HG03095 (cell line): ENCODE measurements at regions not wholly inside any gene's neighbourhood (a gene's known extent, or its start where the extent isn't known, plus 50 kb on each side); places are given as distances from the start of the nearest gene placed in this dataset.

Experiments
- ATAC-seq: cut with Tn5 transposase; IDR thresholded peaks from one replicate; pipeline ENCODE4 v1.9.1; 2021; ENCODE audit warnings: moderate library complexity; ENCODE audit not compliant: unreplicated experiment

DNA sequence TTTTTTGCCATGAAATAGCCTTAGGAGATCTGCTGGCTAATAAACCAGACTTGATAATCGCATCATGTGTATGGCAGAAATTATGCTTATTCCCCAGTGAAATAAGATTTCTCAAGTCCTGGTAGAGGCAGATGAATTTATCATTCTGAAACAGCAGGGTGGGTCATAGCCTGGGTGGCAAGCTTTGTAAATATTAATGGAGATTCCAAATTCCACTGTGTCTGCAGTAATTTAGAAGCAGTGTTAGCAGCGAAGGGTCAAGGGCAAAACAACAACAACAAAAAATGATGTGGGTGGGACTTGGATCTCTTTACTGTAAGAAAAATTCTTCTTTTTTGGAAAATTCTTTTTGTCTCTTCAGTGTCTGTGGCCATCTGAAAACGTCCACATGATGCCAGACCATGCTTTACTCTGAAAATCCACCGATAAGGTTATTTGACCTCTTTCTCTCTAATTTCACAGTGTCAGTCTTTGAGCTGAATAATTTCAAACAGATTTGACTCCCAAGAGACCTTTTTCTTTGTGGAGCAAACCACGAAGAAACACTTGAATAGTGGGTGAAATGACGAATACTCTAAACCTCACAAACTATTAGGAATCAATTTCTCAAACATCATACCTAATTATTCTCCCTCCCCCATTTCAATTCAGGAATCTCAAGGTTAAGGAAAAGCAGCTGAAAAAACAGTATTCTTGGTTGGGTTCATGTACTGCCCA, 106.0 kb upstream of the RPS23 start:
- ATAC-seq: no peak

DNA sequence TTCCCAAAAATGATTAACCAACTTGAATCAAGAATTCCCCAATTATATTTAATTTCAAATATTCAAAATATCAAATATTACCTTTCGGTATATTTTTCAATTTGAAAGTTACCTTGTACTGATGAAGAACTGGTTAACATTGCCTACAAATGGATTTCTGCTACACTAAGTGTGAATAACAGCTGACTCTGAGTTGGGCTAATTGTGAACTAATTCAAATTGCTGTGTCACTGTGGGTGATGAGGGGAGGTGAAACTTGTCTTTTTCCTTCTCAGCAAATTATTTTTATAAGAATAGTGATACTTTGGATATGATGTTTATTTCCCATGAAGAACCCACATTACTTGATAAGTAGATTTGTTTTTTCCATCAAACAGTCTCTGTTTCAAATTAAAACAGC, 103.4 kb upstream of the RPS23 start:
- no peak for ATAC-seq

DNA sequence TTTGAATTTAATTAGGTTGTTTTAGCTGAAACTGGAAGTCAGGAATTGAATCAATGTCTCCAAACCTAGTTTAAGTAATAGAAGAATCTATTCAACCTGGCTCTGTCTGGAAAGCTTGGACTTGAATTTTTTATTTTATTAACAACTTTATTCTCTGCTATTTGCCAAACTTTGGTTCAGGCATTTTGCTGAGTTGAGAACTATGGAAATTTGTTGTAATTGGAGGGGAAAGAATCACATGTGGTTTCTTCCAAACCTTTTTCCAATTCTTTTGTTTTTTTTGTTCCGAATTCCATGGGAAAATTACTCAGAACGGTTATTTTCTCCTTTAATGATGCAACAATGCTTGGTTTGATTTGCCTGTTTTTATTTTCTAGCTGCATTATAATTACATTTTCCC, 98.2 kb upstream of the RPS23 start:
- no peak for ATAC-seq

DNA sequence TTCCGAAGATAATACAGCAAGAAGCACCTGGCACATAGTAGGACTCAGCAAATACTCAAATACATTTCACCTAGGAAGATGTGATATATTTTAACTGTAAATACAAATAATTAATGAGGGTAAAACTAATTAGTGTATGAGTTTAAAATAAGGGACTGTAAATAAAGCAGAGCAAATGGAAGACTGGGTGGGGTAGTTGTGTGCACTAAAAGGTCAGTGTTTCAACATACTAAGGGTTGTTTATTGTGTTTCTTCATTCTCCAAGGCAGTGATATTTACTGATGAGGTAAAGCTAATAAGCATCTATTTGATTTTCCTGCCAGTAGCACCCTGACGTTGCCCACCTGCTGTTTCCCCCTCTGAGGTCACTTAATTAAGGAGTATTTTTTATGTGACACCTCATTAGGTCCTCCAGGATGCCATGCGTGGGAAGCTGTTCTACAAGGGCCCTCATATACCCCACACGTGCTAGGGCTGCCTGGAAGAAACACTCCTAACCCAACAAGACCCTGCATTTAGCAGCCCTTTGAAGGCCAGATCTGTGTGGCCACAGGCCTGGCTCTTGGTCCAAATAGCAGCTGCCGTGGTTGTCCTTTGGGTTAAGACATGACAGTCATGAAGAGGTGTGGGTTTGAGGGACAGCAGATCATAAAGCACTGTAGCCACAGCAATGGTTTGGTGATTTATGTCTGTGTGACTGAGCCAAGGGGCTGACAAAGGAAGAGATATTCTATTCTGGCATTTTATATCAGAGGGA, 97.5 kb upstream of the RPS23 start:
- no peak for ATAC-seq

DNA sequence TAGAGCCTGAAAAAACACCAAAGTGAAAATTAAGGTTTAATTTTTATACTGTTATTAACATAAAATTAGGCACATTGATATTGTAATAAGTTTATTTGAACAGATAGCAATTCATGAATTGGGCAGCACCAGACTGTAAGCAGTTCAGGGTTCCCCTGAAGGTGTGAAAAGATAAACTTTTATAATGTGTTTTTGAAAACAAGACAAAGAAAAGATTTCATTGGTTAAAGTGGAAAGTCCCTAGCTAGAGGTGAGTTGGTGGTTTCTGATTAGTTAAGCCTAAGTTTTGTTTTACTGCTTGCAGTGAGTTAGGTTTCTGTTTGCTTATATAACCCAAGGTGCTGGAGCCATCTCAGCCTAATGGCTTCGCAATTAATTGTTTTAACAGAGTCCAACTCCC, 96.5 kb upstream of the RPS23 start:
- no peak for ATAC-seq

DNA sequence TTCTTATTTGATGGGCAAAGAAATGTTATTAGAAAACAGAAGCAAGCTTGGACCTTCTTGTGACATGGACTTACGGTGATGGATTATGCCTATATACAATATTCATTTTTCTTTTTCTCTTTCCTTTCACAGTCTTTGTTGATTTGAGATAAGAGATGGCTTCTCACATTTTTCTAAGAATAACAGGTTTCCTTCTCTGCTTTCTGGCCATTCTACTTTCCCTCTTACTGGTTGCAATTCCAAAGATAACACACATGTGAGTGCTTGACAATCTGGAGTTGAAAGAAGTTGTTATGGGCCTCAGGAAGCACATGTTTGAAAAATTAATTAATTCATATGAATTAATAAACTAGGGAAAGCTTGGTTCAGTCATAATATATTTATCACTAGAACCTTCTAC, 89.8 kb upstream of the RPS23 start:
- no peak for ATAC-seq

DNA sequence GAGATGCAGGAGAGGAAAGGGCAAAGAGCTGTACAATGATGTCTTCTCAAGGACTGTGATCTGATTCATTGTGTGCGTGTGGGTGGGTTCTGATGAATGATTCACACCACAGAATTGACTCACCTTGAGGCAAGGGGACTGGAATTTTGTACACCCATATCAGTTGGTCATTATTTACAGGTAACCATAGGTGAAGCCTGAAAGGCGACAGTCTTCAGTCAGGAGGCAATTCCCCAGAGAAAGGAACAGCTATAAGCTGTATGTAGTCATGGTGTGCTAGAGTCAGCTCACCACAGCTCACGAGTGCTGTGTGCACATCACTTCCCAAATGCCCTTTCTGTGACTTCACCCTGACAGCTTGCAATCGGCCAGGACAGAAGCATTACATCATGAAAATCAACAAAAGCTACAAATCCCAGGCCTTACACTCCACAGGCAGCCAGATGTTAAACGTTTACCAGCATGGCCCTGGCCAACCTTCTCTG, 87.6 kb upstream of the RPS23 start:
- ATAC-seq: no peak

DNA sequence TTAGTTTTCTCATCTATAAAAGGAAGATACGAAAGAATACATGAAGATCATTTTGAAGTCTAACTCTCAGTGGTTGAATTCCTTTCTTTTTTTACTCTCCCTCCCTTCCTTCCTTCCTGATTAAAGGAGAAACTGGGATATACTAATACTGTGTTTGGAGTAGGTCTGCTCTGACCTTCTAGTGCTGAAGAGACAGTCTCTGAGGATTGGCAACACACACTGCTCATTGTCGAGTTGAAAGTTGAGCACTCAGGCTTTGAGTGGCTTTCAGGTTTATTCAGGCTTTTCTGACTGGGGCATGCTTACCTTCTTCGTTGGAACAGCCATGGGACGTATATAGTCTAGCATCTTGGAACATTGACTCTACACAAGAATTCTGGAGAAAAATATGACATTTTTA, 86.9 kb upstream of the RPS23 start:
- no peak for ATAC-seq

DNA sequence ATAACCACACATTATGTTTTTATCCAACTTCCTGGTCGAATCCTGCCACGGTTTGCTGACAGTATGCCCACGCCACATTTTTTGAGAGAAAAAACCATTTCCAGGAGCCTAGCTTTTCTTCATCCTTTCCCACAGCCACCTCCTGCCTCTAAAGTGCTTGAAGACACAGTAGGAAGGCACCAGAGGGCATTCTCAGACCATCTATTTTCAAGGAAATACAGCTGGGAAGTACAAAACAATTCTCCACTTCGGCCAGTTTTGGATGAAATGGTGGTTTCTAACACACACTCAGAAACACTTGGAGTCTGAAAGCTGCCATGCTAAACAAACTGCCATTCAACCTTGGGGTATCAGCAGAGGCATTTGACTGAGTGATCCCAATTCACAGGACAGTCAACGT, 86.3 kb upstream of the RPS23 start:
- no peak for ATAC-seq

DNA sequence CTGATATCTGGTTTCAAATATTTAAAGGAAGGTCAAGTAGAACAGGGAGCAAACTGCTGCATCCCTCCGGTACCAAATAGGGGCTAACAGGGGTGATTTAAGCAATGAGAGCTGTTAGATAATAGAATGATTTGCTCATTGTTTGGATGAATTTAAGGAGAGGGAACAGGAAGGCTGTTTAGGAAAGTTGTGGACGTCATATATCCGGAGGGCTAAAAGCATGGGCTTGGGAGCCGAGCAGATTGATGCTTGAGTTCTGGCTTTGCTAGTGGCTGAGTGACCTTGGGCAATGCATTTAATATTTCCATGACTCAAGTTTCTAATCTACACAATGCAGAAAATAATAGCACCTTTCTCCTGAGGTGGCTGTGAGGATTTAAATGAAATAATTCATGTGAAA, 85.4 kb upstream of the RPS23 start:
- no peak for ATAC-seq

DNA sequence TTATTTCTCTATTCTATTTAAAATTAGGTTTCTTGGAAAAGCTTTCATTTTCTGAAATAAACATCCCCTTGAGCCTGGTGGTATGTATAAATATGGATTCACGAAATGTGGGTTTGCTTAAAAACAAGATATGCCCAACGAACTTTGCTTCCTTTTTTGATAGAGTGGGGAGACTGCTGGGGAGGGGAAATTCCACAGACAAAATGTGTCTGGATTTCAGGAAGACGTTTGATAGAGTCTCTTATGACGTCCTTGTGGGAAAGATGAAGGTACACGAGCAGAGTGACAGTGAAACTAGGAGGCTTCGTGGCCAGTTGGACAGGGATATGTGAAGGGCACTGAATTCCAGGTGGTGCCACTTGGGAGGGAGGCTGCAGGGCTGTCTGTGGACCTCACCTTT, 84.5 kb upstream of the RPS23 start:
- ATAC-seq: no peak

DNA sequence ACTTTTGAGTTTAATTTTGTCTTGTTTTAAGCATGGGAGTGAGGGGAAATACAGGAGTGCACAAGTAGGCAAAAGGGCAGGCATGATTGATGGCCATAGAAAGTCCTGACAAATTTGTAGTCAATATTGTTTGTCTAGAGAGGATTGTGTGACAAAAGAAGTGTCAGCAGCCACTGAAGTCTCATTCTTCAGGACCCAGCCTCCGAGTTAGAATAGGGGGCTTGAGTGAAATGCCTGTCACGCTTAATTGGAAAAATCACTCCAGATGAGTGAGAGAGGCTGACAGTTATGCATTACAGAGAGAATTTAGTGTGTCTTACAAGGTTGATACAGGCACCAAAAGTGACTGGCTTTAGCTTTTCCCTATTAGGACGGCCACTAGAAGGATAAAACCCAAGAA, 81.9 kb upstream of the RPS23 start:
- no peak for ATAC-seq

DNA sequence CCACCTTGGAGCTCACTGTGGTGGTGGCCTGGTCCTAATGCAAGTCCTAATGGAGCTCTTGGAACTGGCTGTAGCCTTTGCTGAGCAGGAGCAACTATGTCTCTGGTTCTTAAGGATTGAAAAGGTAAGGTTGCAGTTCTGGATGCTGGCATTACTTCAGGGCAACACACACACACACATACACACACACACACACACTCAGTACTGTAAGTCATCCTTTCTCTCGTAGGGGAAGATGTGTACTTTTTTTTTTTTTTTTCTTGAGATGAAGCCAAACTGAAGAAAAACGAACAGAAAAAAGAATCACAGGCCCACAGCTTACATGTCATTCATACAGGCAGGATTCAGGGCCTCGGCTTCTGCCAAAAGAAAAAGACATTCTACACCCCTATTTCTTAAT, 81.1 kb upstream of the RPS23 start:
- ATAC-seq: no peak

DNA sequence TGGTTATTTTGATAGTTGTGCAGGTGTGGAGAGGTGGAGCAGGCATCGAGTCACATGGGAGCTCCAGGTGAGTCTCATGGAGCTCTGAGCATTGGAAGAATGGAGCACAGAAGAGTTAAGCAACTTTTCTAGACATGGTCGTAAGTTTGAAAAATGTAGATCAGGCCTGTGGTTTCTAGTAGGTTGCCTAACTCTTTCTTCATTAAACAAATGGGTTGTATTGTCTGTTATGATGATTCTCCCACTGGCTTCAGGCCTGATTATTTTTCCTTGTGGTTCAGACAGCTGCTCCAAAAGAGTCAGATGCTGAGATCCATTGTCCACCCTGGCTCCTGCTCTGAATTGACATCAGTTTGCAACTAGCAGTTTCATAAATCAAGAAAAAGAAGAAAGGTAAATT, 80.3 kb upstream of the RPS23 start:
- no peak for ATAC-seq

DNA sequence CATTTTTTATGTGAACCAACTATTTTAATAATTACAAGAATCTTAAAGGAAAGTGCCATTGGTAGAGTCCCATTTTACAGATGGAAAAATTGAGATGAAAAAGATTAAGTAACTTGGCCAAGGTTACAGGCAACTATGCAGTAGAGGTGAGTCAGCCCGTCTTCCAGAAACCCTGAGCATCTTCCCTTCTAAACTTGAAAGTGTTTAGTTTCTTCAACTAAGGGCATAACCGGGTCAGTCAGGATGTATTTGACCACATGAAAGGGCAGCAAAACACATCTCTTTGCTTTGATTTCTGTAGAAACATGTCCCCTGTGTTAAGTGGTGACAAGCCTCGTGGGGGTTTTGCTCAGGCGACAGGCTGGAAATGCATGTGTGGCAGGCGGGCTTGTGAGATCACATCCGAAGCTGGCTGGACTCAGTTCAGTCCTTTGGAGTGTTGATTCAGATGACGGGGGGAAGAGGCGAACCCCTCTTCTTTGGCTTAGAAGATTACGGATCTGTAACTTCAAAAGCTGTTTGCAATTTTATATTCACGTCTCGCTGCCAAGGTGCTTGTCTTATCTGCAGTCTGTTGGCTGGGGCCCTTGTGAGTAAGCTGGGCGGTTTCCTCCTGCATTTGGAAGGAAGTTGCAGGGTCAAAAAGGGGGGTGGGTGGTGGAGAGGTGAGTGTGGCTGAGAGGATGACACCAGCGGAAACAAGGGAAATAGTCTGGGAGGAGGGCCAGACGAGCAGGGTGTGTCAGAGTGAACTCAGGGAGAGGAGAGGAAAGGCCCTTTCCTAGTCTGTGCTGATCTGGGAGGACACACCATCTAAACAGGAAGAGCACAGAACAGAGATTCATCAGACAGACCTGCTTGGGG, 78.9 kb upstream of the RPS23 start:
- no peak for ATAC-seq

DNA sequence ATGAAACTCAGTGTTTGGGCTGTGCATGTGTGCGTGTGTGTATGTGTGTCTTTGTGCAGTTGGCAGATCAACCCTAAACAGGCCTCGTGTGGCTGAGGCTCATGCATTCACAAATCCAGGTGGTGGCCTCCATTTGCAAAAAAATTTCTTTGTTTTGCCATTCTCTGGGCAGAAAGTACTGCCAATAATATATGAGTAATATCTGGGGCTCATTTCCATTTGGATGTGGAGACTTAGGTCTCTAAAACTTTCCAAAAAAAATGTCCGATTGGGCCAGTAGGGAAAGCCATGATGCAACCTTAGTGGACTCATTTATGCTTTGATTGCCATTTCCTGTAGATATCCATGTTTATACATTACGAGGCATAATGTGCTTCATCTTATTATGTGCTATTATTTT, 77.9 kb upstream of the RPS23 start:
- no peak for ATAC-seq

DNA sequence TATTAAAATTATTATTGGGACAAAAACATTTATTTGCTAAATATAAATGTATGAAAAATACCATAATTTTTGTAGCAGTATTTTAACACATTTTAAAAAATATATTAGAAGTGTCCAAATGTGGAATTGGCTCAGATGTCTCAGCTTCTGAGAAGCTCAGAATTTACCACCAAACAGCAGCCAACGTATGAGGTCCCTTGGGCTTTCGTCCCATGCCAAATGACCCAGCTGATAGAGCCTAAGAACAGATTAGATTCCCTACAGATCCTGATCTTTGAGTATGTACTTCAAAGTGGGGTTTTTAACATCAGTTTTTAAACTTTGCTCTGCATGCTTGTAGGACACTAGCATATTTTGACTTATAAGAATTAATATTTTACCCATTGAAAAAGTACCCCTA, 77.3 kb upstream of the RPS23 start:
- ATAC-seq: no peak

DNA sequence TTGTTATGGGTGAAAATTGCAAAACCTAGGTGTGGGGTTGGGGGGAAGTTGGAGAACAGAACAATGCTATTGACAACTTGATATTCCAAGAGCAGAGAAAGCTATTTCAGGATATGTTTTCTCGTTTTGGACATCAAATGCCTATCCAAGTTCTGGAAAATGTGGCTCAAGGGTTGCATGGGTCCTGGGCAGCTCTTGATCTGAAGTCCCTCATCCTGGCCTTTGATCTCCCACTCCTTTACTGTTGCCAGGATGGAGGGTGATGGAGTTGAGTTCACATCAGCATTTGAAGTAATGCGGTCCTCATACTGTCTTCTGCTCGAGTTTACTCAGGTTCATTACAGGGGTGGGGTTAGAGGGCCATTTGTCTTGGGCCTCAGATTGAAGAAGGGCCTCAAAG, 76.9 kb upstream of the RPS23 start:
- no peak for ATAC-seq

DNA sequence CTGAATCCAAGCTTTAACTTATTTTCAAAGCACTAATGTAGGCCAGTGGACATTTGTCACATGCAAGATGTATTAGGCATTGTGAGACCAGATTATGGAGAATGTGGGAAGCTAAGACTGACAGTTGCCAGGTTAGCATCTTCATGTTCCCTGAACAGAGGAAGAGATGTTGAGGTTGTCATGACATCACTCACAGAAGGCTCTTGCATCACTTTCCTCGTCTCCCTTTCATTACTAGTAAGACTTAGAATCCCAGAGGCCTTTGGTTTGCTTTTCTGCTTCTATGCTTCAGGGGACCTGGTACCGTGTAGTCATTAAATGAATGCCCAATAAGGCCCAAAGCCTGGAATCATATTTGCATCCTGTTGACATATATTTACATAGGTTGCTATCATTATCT, 76.4 kb upstream of the RPS23 start:
- no peak for ATAC-seq

DNA sequence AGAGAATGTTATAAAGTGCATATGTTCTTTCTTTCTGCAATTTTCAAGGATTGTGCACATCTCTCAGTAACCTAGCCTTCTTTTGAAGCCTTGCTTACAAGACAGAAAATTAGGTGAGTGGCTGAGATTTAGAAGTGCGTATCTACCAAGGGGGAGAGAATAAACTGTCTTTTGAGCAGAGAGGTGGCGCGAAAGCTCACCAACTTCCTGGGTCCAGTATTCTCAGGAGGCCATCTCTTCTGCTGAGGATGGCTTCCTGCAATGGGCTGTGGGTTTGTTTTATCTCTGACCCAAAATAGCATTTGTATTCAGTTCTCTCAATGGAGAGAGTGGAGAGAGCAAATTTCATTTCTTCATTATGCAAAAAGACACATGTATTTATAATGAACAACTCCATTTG, 75.4 kb upstream of the RPS23 start:
- no peak for ATAC-seq

DNA sequence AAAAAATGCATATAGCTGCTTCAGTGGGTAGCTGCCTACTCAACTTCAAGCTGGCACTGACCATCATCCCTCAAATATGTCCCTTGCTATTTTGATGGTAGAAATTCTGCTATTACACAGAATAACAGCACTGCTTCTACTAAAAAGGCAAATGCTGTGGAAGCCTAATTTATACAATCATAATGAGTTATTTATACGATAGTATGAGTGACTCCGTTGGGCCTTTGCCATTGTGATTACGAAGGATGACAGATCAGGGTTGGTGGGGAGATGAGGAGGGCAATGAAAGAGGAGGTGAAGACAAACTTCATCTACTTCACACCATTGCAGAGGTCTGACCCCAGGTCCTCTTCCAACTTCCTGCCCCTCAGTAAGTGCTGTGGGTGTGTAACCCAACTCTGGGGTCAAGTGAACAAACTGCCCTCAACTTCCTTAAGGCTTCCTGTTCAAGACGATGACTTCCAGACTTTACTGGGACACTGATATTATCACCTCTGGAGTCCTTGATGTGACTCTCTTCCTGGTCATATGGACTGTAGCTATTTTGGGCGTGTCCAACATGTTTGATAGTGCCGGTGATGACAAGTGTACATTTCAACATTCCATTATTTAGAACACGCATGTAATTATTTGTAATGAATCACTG, 74.1 kb upstream of the RPS23 start:
- ATAC-seq: no peak
